Omental fat pad (tissue), 3 donors: ENCODE measurements at regions not wholly inside any gene's neighbourhood (a gene's known extent, or its start where the extent isn't known, plus 50 kb on each side); places are given as distances from the start of the nearest gene placed in this dataset.

Source experiments
- ATAC-seq: fragments of 150-250 bp; one replicate; pipeline ENCODE4 v1.9.1; 2016; ENCODE audit warnings: mild to moderate bottlenecking, moderate library complexity; ENCODE audit not compliant: low FRiP score
- DNase-seq: peaks from one replicate; pipeline ENCODE4 v3.0.0-alpha.2; 2019; ENCODE audit warnings: low spot score
- CTCF ChIP-seq, 3 donors: fragments of 450-650 bp; IDR thresholded peaks; one replicate each; pipeline ENCODE4 v1.5.1; 2016 to 2017; ENCODE audit warnings: antibody characterized with exemption in 3 of 3, mild to moderate bottlenecking in 3 of 3, moderate library complexity in 2 of 3

GRCh38 chr4:178314287-178314686 lies 872.0 kb upstream of the AGA start:
- ATAC-seq (no peak), DNase-seq (no peak)
- TF ChIP-seq CTCF (IDR thresholded peaks at IDR 0.05) = no peak

GRCh38 chr4:178316211-178316610 lies 874.0 kb upstream of the AGA start:
- DNase-seq (no peak), ATAC-seq (no peak)
- no peak for TF ChIP-seq CTCF (IDR thresholded peaks at IDR 0.05)

GRCh38 chr4:178320003-178320402 lies 877.8 kb upstream of the AGA start:
- no peak for TF ChIP-seq CTCF (IDR thresholded peaks at IDR 0.05)
- no peak for ATAC-seq
- DNase-seq = no peak

- DNase-seq = no peak
- ATAC-seq = no peak
- no peak for TF ChIP-seq CTCF (IDR thresholded peaks at IDR 0.05)
Observed at GRCh38 chr4:178322524-178323183, 880.4 kb upstream of the AGA start.

- DNase-seq (no peak), ATAC-seq (no peak)
- TF ChIP-seq CTCF (IDR thresholded peaks at IDR 0.05) = no peak
Observed at GRCh38 chr4:178329226-178329872, 887.1 kb upstream of the AGA start.

- no peak for DNase-seq
- ATAC-seq = no peak
- TF ChIP-seq CTCF (IDR thresholded peaks at IDR 0.05) = no peak
Observed at GRCh38 chr4:178333355-178333754, 891.1 kb upstream of the AGA start.

- TF ChIP-seq CTCF (IDR thresholded peaks at IDR 0.05) = no peak
- DNase-seq (no peak), ATAC-seq (no peak)
Observed at GRCh38 chr4:178339769-178340168, 897.5 kb upstream of the AGA start.
